ENCODE measurements at regions not wholly inside any gene's neighbourhood (a gene's known extent, or its start where the extent isn't known, plus 50 kb on each side); places are given as distances from the start of the nearest gene placed in this dataset.

GRCh38 chr7:51731075-51731474, 414.5 kb upstream of the COBL start:
- H3K4me1 ChIP-seq (ENCODE audit: low read depth): no peaks in the 10 kb centered on the region
- peaks cover 8% of the 10 kb centered on the region for H3K9me3 ChIP-seq
- no peak for ATAC-seq
- no peak overlapping the region for H3K4me3 ChIP-seq
- intact Hi-C loops (cut with DNase I, micrococcal nuclease): no loop called here
- H3K36me3 ChIP-seq (ENCODE audit: low read depth): no peaks in the 10 kb centered on the region
- no peak for DNase-seq
- TF ChIP-seq CTCF (IDR thresholded peaks at IDR 0.05): no peak

GRCh38 chr7:51727441-51727840, 410.8 kb upstream of the COBL start:
- Histone ChIP-seq H3K4me3 (no peak overlapping the region), H3K9me3 (peaks cover 4% of the 10 kb centered on the region), H3K4me1 (ENCODE audit: low read depth) (no peaks in the 10 kb centered on the region), H3K36me3 (ENCODE audit: low read depth) (no peaks in the 10 kb centered on the region)
- DNase-seq (no peak), ATAC-seq (no peak)
- no peak for TF ChIP-seq CTCF (IDR thresholded peaks at IDR 0.05)
- intact Hi-C loops (cut with DNase I, micrococcal nuclease): no loop called here

- no peak for ATAC-seq
Measured at GRCh38 chr7:51706851-51707250, 390.2 kb upstream of the COBL start.

GRCh38 chr7:51705701-51706100, 389.1 kb upstream of the COBL start:
- DNase-seq: no peak
- Histone ChIP-seq H3K36me3 (ENCODE audit: low read depth) (no peaks in the 10 kb centered on the region), H3K9me3 (no peaks in the 10 kb centered on the region), H3K4me3 (no peak overlapping the region), H3K4me1 (ENCODE audit: low read depth) (no peaks in the 10 kb centered on the region)
- no peak for ATAC-seq
- intact Hi-C loops (cut with DNase I, micrococcal nuclease): no loop called here
- no peak for TF ChIP-seq CTCF (IDR thresholded peaks at IDR 0.05)

More at GRCh38 chr7:51706851-51707250, 390.2 kb upstream of the COBL start:
- no peaks in the 10 kb centered on the region for H3K36me3 ChIP-seq (ENCODE audit: low read depth)
- no peak for DNase-seq
- no peaks in the 10 kb centered on the region for H3K9me3 ChIP-seq
- intact Hi-C loops (cut with DNase I, micrococcal nuclease): no loop called here
- H3K4me1 ChIP-seq (ENCODE audit: low read depth): no peaks in the 10 kb centered on the region
- H3K4me3 ChIP-seq: no peak overlapping the region
- TF ChIP-seq CTCF (IDR thresholded peaks at IDR 0.05): no peak

GRCh38 chr7:51702673-51703072, 386.1 kb upstream of the COBL start:
- no peak for TF ChIP-seq CTCF (IDR thresholded peaks at IDR 0.05)
- ATAC-seq: no peak
- DNase-seq: no peak

GRCh38 chr7:51701935-51702334, 385.3 kb upstream of the COBL start:
- no peak for ATAC-seq
- TF ChIP-seq CTCF (IDR thresholded peaks at IDR 0.05): no peak
- no peak overlapping the region for H3K4me3 ChIP-seq

More at GRCh38 chr7:51702673-51703072, 386.1 kb upstream of the COBL start:
- Histone ChIP-seq H3K4me1 (ENCODE audit: low read depth) (no peaks in the 10 kb centered on the region), H3K4me3 (no peak overlapping the region), H3K36me3 (ENCODE audit: low read depth) (no peaks in the 10 kb centered on the region), H3K9me3 (no peaks in the 10 kb centered on the region)
- intact Hi-C loops (cut with DNase I, micrococcal nuclease): no loop called here

More at GRCh38 chr7:51701935-51702334, 385.3 kb upstream of the COBL start:
- Histone ChIP-seq H3K9me3 (no peaks in the 10 kb centered on the region), H3K36me3 (ENCODE audit: low read depth) (no peaks in the 10 kb centered on the region), H3K4me1 (ENCODE audit: low read depth) (no peaks in the 10 kb centered on the region)
- intact Hi-C loops (cut with DNase I, micrococcal nuclease): no loop called here
- DNase-seq: no peak
